ENCODE measurements at regions not wholly inside any gene's neighbourhood (a gene's known extent, or its start where the extent isn't known, plus 50 kb on each side); places are given as distances from the start of the nearest gene placed in this dataset.

DNA sequence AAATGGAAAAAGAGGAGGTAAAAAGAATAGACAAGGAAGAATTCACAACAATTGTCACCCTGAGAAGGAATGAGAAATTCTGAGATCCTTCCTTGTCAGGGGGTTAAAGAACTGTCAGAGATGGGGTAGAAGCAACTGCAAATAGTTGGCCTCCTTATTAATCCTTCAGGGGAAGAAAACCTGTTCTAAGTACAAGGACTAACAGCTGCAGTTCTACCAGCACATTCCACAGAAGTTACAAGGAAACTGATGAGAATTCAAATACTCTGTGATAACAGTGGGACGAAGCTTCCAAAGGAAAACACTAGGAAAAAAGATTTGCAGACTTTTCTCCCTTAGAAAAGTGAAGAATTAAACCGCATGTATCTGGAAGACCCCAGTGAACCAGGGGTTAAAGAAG, 93.7 kb downstream of the OR2K2 start:
- no peak for TF ChIP-seq JUND (IDR thresholded peaks at IDR 0.05; ENCODE audit: low read depth)
- DNase-seq (ENCODE audit: low read depth in 1 of 2, low spot score in 1 of 2): no peak
- in situ Hi-C loops (cut with HindIII; ENCODE audit: low pct_unique_long_range_greater_than_20kb, low sequenced_read_pairs): no loop called here

DNA sequence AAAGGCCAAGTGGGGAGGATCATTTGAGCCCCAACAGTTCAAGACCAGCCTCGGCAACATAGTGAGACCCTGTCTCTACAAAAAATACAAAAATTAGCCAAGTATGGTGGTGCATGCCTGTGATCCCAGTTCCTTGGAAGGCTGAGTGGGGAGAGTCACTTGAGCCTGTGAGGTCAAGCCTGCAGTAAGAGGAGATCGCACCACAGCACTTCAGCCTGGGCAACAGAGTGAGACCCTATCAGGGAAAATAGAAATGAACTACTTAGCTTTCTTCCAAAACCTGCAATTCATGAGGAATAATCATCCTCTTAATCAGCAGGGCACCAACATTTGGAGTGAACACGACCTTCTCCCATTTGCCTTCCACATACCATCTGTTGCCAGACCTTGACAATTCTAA, 96.1 kb downstream of the OR2K2 start:
- DNase-seq (ENCODE audit: low read depth in 1 of 2, low spot score in 1 of 2): no peak
- no peak for TF ChIP-seq JUND (IDR thresholded peaks at IDR 0.05; ENCODE audit: low read depth)
- in situ Hi-C loops (cut with HindIII; ENCODE audit: low pct_unique_long_range_greater_than_20kb, low sequenced_read_pairs): no loop called here

- DNase-seq (ENCODE audit: low read depth in 1 of 2, low spot score in 1 of 2): no peak
- in situ Hi-C loops (cut with HindIII; ENCODE audit: low pct_unique_long_range_greater_than_20kb, low sequenced_read_pairs): no loop called here
- TF ChIP-seq JUND (IDR thresholded peaks at IDR 0.05; ENCODE audit: low read depth): no peak
Measured at GRCh38 chr9:111232997-111233790, 96.8 kb downstream of the OR2K2 start.

DNA sequence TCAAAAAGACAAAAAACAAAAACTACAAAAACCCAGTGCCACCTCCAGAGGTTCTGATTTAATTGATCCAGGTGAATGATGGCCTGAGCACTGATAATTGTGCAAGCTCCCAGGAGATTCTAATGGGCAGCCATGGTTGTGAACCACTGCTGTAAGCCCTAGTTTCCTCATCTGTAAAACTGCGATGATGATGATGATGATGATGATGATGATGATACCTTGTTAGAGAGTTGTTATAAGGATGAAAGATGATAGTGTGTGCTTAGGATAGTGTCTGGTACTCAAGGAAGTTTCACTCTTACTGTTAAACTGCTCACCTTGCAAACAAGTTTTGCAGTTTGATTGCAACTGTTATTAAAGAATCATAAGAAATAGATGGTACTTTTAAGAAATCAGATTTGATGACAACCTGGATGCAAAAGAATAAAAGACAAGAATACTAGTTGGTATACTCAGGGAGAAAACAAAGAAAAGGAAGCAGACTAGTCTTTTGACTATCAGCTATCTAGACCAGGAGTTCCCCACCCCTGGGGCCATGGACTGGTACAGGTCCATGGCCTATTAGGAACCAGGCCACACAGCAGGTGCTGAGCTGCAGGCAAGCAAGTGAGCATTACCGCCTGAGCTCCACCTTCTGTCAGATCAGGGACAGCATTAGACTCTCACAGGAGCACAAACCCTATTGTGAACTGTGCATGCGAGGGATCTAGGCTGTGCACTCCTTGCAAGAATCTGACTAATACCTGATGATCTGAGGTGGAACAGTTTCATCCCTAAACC, 98.0 kb downstream of the OR2K2 start:
- in situ Hi-C loops (cut with HindIII; ENCODE audit: low pct_unique_long_range_greater_than_20kb, low sequenced_read_pairs): no loop called here
- no peak for TF ChIP-seq JUND (IDR thresholded peaks at IDR 0.05; ENCODE audit: low read depth)
- peak in 1 of 2 experiments; percentile 35 for DNase-seq (ENCODE audit: low read depth in 1 of 2, low spot score in 1 of 2)

DNA sequence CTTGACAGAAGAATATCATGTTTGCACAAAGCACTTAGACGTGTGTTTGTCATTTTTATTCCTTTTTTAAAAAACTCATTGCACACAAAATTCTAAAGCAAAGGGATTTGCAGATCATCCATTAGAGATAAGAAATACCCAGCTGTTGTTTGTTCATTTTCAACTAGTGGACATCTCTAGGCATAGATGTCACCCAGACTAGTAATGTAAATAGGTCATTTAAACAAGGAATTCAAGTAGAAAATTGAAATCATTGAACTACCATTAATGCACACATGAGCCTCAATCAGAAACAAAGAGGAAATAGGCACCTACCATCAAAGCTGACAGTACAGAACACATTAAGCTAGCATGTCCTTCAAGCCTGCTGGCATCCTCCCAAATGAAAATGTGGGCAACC, 107.3 kb downstream of the OR2K2 start:
- no peak for DNase-seq (ENCODE audit: low read depth in 1 of 2, low spot score in 1 of 2)
- TF ChIP-seq JUND (IDR thresholded peaks at IDR 0.05; ENCODE audit: low read depth): no peak
- in situ Hi-C loops (cut with HindIII; ENCODE audit: low pct_unique_long_range_greater_than_20kb, low sequenced_read_pairs): no loop called here

GRCh38 chr9:111212874-111213273, 117.2 kb downstream of the OR2K2 start:
- in situ Hi-C loops (cut with HindIII; ENCODE audit: low pct_unique_long_range_greater_than_20kb, low sequenced_read_pairs): no loop called here
- no peak for TF ChIP-seq JUND (IDR thresholded peaks at IDR 0.05; ENCODE audit: low read depth)
- DNase-seq (ENCODE audit: low read depth in 1 of 2, low spot score in 1 of 2): no peak

DNA sequence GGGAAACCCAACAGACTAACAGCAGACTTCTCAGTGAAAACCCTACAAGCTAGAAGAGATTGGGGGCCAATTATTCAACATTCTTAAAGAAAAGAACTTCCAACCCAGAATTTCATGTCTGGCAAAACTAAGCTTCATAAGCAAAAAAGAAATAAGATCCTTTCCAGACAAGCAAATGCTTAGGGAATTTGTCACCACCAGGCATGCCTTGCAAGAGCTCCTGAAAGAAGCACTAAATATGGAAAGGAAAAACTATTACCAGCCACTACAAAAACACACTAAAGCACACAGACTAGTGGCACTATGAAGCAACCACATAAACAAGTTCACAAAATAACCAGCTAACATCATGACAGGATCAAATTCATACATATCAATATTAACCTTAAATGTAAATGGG, 131.1 kb downstream of the OR2K2 start:
- TF ChIP-seq JUND (IDR thresholded peaks at IDR 0.05; ENCODE audit: low read depth): no peak
- DNase-seq (ENCODE audit: low read depth in 1 of 2, low spot score in 1 of 2): no peak
- in situ Hi-C loops (cut with HindIII; ENCODE audit: low pct_unique_long_range_greater_than_20kb, low sequenced_read_pairs): no loop called here

GRCh38 chr9:111197256-111197655, 132.8 kb downstream of the OR2K2 start:
- no peak for DNase-seq (ENCODE audit: low read depth in 1 of 2, low spot score in 1 of 2)
- in situ Hi-C loops (cut with HindIII; ENCODE audit: low pct_unique_long_range_greater_than_20kb, low sequenced_read_pairs): no loop called here
- no peak for TF ChIP-seq JUND (IDR thresholded peaks at IDR 0.05; ENCODE audit: low read depth)

DNA sequence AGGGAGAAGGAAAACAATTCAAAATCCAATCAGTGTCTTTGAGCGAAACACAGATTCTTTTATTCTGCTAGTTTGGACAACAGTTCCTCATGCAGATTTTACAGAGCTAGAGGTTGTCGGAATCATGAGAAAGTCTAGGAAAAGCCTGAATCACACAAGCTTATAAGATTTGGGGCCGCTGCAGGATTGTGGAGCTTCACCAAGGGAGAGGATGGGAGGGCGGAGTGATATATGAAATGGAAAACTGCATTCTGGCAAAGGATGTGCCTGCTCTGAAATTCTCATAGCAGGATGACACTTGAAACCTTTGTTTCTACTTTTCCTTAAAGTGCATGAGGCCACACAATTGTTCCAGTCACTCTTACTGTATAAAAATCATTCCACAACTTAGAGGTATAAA, 134.3 kb downstream of the OR2K2 start:
- DNase-seq (ENCODE audit: low read depth in 1 of 2, low spot score in 1 of 2): no peak
- in situ Hi-C loops (cut with HindIII; ENCODE audit: low pct_unique_long_range_greater_than_20kb, low sequenced_read_pairs): no loop called here
- TF ChIP-seq JUND (IDR thresholded peaks at IDR 0.05; ENCODE audit: low read depth): no peak

DNA sequence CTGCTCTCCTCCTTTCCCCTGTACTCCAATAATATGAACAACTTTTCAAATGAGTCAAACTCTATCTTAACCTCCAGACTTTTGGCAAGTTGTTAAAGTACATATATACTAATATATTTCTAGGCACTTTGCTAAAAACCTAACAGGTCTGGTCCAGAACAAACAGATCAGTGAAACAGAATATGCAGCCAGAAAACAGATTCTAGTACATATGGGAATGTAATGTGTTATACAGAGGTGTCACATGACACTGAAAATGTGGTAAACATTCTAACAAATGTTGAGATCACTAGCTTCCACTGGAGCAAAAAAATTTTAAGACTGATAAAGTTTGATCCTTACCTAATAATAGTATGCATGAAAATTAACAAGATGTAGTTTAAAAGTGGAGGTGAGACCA, 136.9 kb downstream of the OR2K2 start:
- TF ChIP-seq JUND (IDR thresholded peaks at IDR 0.05; ENCODE audit: low read depth): no peak
- DNase-seq (ENCODE audit: low read depth in 1 of 2, low spot score in 1 of 2): no peak
- in situ Hi-C loops (cut with HindIII; ENCODE audit: low pct_unique_long_range_greater_than_20kb, low sequenced_read_pairs): no loop called here

DNA sequence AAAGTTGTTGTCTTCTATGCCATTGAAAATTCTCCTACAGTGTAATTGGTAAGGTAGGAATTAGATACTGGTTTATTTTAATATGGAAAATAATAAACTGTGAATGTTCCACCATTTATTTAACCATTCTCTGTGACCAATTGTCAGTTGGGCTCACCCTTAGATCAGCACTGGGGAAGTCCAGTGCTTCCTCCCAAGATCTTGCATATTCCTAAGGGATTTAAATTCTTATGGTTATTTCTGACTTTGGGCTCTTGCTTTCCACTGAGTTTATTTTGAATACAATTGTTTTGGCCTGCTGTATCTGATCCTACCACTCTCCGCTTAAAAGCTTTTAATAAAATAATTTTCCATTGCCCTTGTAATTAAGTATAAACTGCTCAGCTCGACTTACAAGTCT, 137.4 kb downstream of the OR2K2 start:
- in situ Hi-C loops (cut with HindIII; ENCODE audit: low pct_unique_long_range_greater_than_20kb, low sequenced_read_pairs): no loop called here
- TF ChIP-seq JUND (IDR thresholded peaks at IDR 0.05; ENCODE audit: low read depth): no peak
- no peak for DNase-seq (ENCODE audit: low read depth in 1 of 2, low spot score in 1 of 2)

DNA sequence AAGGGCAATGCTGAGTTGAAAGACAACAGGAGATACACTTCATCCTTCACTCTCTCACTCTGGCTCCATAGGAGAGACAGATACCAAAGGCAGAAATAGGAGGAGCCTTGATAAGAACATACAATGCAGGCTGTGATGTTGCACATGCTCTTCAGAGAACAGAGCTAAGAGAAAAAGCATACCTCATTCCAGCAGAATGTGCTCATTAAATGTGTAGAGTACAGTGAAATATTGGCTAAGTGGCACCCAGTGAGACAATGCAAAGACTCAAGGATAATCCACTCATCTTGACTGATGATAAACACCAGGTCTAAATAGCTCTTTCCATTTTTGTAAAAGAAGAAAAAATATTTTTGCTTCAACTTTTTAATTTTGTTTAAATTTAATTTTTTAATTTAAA, 139.7 kb downstream of the OR2K2 start:
- in situ Hi-C loops (cut with HindIII; ENCODE audit: low pct_unique_long_range_greater_than_20kb, low sequenced_read_pairs): no loop called here
- no peak for TF ChIP-seq JUND (IDR thresholded peaks at IDR 0.05; ENCODE audit: low read depth)
- DNase-seq (ENCODE audit: low read depth in 1 of 2, low spot score in 1 of 2): no peak

GRCh38 chr9:111187376-111187775, 142.6 kb downstream of the OR2K2 start:
- in situ Hi-C loops (cut with HindIII; ENCODE audit: low pct_unique_long_range_greater_than_20kb, low sequenced_read_pairs): no loop called here
- DNase-seq (ENCODE audit: low read depth in 1 of 2, low spot score in 1 of 2): no peak
- TF ChIP-seq JUND (IDR thresholded peaks at IDR 0.05; ENCODE audit: low read depth): no peak
